Right hindlimb (tissue), 1 donor: ENCODE measurements at regions not wholly inside any gene's neighbourhood (a gene's known extent, or its start where the extent isn't known, plus 50 kb on each side); places are given as distances from the start of the nearest gene placed in this dataset.

Source experiments
- DNase-seq: peaks from one replicate; pipeline ENCODE4 v3.0.0-alpha.2; 2018

GRCh38 chr9:135196474-135196873, 109.0 kb downstream of the OLFM1 start:
- DNase-seq: no peak

GRCh38 chr9:135198144-135198543, 110.7 kb downstream of the OLFM1 start:
- no peak for DNase-seq

GRCh38 chr9:135198586-135199285, 111.3 kb downstream of the OLFM1 start:
- no peak for DNase-seq

GRCh38 chr9:135199489-135199888, 112.0 kb downstream of the OLFM1 start:
- DNase-seq: no peak

GRCh38 chr9:135201711-135202110, 114.2 kb downstream of the OLFM1 start:
- no peak for DNase-seq

- no peak for DNase-seq
These were observed 116.7 kb downstream of the OLFM1 start for GRCh38 chr9:135204177-135204576.

GRCh38 chr9:135209136-135209535, 121.7 kb downstream of the OLFM1 start:
- DNase-seq: no peak

- DNase-seq: no peak
These were observed 122.4 kb downstream of the OLFM1 start for GRCh38 chr9:135209852-135210251.

- DNase-seq: no peak
These were observed 123.4 kb downstream of the OLFM1 start for GRCh38 chr9:135210676-135211523.

- DNase-seq: no peak
These were observed 124.0 kb downstream of the OLFM1 start for GRCh38 chr9:135211524-135211890.

GRCh38 chr9:135212961-135213360, 125.5 kb downstream of the OLFM1 start:
- DNase-seq: peak; percentile 11

GRCh38 chr9:135213566-135213965, 126.1 kb downstream of the OLFM1 start:
- DNase-seq: peak; percentile 4

- DNase-seq: peak; percentile 15
These were observed 126.7 kb downstream of the OLFM1 start for GRCh38 chr9:135214054-135214640.

GRCh38 chr9:135214706-135215105, 127.2 kb downstream of the OLFM1 start:
- DNase-seq: no peak

GRCh38 chr9:135215571-135216161, 128.2 kb downstream of the OLFM1 start:
- DNase-seq: peak; percentile 62

GRCh38 chr9:135216236-135216635, 128.8 kb downstream of the OLFM1 start:
- peak; percentile 6 for DNase-seq

GRCh38 chr9:135216791-135217441, 129.4 kb downstream of the OLFM1 start:
- DNase-seq: peak; percentile 20

- DNase-seq: peak; percentile 12
These were observed 130.4 kb downstream of the OLFM1 start for GRCh38 chr9:135217836-135218235.

GRCh38 chr9:135218331-135219225, 131.1 kb downstream of the OLFM1 start:
- DNase-seq: peak; percentile 5

GRCh38 chr9:135219676-135220600, 132.5 kb downstream of the OLFM1 start:
- DNase-seq: peak; percentile 7
